ENCODE measurements at regions not wholly inside any gene's neighbourhood (a gene's known extent, or its start where the extent isn't known, plus 50 kb on each side); places are given as distances from the start of the nearest gene placed in this dataset.

DNA sequence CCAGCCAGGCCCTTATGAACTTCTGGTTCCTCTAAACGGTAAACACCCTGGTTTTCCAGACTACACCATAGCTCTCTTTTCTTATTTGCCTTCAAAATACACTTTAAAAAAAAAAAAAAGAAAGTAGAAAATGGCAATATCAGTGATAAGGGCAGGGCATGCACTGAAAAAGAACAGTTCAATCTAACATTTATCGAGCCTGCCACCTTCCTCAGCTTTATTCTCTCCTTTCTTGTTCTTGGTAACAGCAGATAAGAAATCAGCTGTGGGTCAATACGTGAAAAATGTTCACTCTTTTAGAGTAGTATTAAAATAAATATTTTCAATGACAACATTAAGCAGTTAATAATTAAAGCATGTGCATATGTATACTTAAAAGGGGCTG is 83.1 kb upstream of the ZNF648 start:
- peak overlapping the region; percentile 90 for H3K27ac ChIP-seq (replicated peaks)
- no peak overlapping the region for H3K4me3 ChIP-seq (replicated peaks; ENCODE audit: insufficient read depth, low read length)
- TF ChIP-seq GABPA (IDR thresholded peaks at IDR 0.05; ENCODE audit: low read depth) (no peak), SPI1 (IDR thresholded peaks at IDR 0.05; ENCODE audit: borderline replicate concordance, low read depth) (no peak), POLR2AphosphoS5 (IDR thresholded peaks at IDR 0.05; ENCODE audit: low read depth) (no peak)
- TF ChIP-seq, protein P1, sequence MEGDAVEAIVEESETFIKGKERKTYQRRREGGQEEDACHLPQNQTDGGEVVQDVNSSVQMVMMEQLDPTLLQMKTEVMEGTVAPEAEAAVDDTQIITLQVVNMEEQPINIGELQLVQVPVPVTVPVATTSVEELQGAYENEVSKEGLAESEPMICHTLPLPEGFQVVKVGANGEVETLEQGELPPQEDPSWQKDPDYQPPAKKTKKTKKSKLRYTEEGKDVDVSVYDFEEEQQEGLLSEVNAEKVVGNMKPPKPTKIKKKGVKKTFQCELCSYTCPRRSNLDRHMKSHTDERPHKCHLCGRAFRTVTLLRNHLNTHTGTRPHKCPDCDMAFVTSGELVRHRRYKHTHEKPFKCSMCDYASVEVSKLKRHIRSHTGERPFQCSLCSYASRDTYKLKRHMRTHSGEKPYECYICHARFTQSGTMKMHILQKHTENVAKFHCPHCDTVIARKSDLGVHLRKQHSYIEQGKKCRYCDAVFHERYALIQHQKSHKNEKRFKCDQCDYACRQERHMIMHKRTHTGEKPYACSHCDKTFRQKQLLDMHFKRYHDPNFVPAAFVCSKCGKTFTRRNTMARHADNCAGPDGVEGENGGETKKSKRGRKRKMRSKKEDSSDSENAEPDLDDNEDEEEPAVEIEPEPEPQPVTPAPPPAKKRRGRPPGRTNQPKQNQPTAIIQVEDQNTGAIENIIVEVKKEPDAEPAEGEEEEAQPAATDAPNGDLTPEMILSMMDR (IDR thresholded peaks at IDR 0.05; ENCODE audit: insufficient read depth, low read length): no peak
- TF ChIP-seq, protein P2, sequence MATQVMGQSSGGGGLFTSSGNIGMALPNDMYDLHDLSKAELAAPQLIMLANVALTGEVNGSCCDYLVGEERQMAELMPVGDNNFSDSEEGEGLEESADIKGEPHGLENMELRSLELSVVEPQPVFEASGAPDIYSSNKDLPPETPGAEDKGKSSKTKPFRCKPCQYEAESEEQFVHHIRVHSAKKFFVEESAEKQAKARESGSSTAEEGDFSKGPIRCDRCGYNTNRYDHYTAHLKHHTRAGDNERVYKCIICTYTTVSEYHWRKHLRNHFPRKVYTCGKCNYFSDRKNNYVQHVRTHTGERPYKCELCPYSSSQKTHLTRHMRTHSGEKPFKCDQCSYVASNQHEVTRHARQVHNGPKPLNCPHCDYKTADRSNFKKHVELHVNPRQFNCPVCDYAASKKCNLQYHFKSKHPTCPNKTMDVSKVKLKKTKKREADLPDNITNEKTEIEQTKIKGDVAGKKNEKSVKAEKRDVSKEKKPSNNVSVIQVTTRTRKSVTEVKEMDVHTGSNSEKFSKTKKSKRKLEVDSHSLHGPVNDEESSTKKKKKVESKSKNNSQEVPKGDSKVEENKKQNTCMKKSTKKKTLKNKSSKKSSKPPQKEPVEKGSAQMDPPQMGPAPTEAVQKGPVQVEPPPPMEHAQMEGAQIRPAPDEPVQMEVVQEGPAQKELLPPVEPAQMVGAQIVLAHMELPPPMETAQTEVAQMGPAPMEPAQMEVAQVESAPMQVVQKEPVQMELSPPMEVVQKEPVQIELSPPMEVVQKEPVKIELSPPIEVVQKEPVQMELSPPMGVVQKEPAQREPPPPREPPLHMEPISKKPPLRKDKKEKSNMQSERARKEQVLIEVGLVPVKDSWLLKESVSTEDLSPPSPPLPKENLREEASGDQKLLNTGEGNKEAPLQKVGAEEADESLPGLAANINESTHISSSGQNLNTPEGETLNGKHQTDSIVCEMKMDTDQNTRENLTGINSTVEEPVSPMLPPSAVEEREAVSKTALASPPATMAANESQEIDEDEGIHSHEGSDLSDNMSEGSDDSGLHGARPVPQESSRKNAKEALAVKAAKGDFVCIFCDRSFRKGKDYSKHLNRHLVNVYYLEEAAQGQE (IDR thresholded peaks at IDR 0.05; ENCODE audit: insufficient replicate concordance, low read depth): no peak
- H3K27me3 ChIP-seq (ENCODE audit: insufficient read depth, poor library complexity, severe bottlenecking): no peaks in the 10 kb centered on the region
- DNase-seq (ENCODE audit: low read depth in 1 of 2, low spot score in 1 of 2): no peak

DNA sequence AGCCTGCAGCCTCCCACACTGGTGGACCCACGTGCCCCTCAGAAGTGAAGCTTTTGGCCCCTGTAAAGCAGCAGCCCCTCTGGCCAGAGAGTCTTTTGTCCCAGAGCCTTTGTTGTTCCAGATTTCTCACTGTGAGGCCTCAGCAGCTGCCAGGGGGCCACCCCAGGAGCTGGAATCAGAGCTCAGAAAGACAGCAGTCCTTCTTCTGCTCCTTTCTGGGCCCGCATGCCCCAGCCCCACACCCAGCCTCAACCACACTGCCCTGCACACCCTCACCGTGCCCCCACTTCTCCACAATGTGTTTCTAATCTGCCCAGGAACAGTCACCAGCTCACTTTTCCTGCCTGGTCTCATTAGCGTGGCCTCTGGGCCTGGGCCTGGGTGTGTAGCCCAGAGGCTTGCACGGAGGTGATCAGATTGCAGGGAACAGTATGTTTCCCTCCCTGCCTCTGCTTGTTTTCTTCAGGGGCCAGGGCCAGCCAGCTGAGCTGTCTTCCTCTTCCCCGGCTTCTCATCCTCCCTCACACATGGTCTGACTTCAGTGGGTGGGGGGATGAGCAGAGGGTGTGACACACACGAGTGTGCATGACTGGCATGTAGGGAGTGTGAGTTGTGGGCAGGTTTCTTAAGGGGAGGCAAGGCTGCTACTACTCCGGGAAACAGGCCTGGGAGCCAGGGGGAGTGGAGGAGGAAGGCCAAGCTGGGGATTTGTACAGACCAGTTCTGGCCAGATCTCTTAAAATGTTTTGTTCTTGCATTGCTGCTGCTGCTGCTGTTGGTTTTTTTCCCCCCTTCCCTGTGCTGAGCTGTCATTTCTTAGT is 82.5 kb upstream of the ZNF648 start:
- no peaks in the 10 kb centered on the region for H3K27me3 ChIP-seq (ENCODE audit: insufficient read depth, poor library complexity, severe bottlenecking)
- peak overlapping the region; percentile 90 for H3K27ac ChIP-seq (replicated peaks)
- no peak overlapping the region for H3K4me3 ChIP-seq (replicated peaks; ENCODE audit: insufficient read depth, low read length)
- DNase-seq (ENCODE audit: low read depth in 1 of 2, low spot score in 1 of 2): peak; percentile 82 to 85
- TF ChIP-seq, protein P2 (IDR thresholded peaks at IDR 0.05; ENCODE audit: insufficient replicate concordance, low read depth): no peak
- TF ChIP-seq GABPA (IDR thresholded peaks at IDR 0.05; ENCODE audit: low read depth) (no peak), POLR2AphosphoS5 (IDR thresholded peaks at IDR 0.05; ENCODE audit: low read depth) (peak; percentile 91), SPI1 (IDR thresholded peaks at IDR 0.05; ENCODE audit: borderline replicate concordance, low read depth) (peak; percentile 37; the same call in 1 of the 2 replicates)
- TF ChIP-seq, protein P1 (IDR thresholded peaks at IDR 0.05; ENCODE audit: insufficient read depth, low read length): no peak

DNA sequence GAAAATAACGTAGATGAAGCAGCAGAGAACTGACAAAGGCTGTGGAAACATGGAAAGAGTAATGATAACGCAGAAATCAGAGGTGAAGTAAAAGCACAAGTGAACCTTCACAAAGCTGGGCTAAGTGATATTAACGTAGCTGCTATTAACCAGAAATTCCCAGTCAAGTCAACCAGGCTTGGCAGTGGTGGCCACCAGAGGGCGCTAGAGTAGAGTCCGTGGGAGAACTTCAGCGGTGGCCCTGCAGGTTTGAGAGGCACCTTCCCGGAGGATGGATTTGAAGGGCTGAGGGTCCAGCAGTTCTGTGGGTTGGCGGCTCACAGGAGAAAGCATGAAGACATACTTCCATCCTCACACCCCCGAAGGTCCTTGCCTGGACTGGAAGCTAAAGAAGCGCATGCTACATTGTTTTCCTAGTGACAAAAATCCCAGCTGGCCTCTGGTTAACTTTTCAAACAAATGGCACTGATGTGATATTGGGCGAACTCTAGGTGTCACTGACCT is 81.7 kb upstream of the ZNF648 start:
- TF ChIP-seq, protein P1 (IDR thresholded peaks at IDR 0.05; ENCODE audit: insufficient read depth, low read length): peak; percentile 94
- TF ChIP-seq POLR2AphosphoS5 (IDR thresholded peaks at IDR 0.05; ENCODE audit: low read depth): no peak
- Histone ChIP-seq H3K27ac (replicated peaks) (peak overlapping the region; percentile 90), H3K4me3 (replicated peaks; ENCODE audit: insufficient read depth, low read length) (no peak overlapping the region)

More for the DNA sequence above, 81.7 kb upstream of the ZNF648 start:
- DNase-seq (ENCODE audit: low read depth in 1 of 2, low spot score in 1 of 2): peak; percentile 52 to 89
- H3K27me3 ChIP-seq (ENCODE audit: insufficient read depth, poor library complexity, severe bottlenecking): no peaks in the 10 kb centered on the region
